Femur (tissue), 1 donor: ENCODE measurements at regions not wholly inside any gene's neighbourhood (a gene's known extent, or its start where the extent isn't known, plus 50 kb on each side); places are given as distances from the start of the nearest gene placed in this dataset.
"Not testable (repeated sequence)": the region's sequence is repeated elsewhere in the genome, so short reads cannot be mapped to it uniquely, and the experiment has no call there.

Experiments used
- DNase-seq: peaks from one replicate; pipeline ENCODE4 v3.0.0-alpha.2; 2017

GRCh38 chr4:55251896-55252295 is 94.1 kb upstream of the SRD5A3 start:
- no peak for DNase-seq

GRCh38 chr4:55253948-55254593 is 92.0 kb upstream of the SRD5A3 start:
- no peak for DNase-seq

GRCh38 chr4:55255179-55255578 is 90.9 kb upstream of the SRD5A3 start:
- no peak for DNase-seq

DNA sequence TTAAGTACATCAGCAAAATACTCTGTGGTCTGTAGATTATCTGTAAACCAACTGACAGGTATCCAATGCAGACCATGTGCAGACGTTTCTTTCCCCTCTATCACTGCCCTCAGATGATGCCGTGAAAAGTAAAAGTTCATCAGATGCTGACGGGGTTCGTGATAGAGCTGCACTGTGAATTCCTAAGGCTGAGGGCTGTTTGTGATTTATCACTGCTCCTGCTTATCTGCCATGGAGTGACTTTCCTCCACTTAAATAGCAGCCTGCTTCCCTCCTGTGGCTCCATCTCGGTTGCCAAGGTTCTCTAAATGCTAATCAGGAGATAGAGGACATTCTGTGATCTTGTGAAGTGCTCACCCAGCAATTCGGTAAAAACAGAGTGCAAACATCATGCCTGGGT is 89.3 kb upstream of the SRD5A3 start:
- DNase-seq = no peak

DNA sequence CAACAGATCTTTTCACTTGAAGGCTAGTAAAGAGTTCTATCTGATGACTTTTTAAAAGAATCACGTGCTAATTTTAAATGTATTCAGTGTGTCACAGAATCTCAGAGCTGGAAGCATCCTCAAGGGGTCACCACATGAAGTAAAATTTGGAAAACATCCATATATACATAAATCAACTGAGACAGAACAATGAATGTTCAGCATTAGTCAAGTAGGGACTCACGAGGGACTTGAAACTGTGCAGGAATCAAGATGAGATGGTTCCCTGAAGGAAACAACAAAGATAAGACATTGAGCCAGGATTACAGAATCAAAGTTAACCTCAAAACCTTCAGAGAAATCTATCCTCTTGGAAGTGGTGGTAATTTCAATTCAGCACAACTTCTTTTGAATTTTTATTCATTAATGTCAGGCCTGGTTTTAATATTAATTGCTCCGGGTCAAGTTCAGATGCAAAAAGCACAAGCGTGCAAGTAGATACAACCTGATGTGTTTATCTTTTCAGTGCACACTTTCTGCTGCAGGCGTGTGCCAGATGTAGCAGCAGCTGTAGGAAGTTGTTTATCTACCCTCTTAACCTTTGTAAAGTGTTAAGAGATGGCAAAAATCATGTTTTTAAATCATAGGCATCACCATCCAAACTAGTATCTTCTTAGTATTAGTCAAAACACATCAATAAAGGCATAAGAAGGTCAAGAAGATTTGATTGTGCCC is 87.7 kb upstream of the SRD5A3 start:
- no peak for DNase-seq

DNA sequence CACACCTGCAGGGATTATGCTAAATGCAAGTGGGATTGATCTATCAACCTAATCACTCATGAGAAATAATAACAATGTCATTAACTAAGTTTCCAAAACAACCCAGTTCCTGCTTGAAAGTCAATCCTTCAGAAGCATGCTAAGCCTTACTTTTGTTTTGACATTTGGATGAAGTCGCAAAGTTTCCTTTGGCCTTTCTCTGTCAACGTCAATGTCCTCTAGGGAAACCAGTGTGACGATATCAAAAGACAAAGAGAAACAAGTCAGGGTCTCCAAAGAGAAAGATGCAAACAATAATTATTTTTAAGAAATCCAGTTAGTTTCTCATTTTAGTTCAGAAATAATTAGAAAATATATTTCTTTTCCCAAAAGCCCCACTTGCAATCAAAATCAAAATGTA is 86.7 kb upstream of the SRD5A3 start:
- no peak for DNase-seq

DNA sequence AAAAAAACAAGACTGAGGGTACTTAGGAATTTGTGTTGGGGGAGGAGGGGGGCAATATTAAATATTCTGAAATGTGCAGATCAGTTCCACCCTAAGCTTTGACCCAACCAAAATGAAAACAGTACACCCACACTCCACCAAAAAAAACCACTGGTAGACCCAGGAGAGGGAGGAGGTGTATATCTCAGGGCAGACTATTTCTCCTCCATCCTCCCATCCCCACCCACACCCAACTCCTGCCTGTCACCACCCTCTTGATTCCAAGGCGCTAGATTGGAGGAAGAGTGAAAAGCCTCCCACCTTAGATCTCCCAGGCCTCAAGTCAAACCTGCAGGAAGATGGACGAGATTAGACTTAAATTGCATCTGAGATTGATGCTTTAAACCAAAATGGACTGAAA is 76.6 kb upstream of the SRD5A3 start:
- DNase-seq = no peak

GRCh38 chr4:55269995-55270394 is 76.0 kb upstream of the SRD5A3 start:
- peak; percentile 32 for DNase-seq

DNA sequence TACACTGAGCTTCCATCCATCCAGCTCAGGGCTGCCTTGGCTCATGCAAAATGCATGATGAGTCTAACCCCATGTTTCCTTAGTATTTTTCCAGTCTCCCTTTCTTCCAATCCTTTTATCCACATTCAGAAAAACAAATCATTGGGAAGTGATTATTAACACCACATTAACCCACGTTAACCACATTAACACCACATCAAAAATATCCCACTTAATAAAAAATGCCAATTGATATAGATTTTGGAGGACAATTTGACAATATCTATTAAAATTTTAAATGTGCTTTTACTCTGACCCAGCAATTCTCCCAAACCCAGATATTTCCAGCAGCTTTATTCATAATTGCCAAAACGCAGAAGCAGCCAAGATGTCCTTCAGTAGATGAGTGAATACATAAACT is 75.6 kb upstream of the SRD5A3 start:
- DNase-seq = no peak

DNA sequence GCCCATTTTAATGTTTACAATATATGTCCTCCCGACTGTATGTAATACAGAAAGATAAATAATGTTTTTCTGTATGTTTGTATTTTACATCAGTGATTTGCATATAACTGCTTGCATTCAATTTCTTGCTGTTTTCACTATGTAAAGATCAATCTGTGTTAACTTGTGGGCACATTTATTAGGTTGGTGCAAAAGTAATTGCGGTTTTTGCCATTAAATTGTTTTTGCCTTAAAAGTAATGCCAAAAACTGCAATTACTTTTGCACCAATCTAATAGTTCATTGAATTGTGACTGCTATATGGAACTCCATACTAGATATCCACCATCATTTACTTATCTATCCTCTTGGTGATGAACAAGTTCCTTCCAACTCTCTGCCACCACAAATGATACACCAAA is 73.9 kb upstream of the SRD5A3 start:
- no peak for DNase-seq

GRCh38 chr4:55272589-55272988 is 73.5 kb upstream of the SRD5A3 start:
- DNase-seq = no peak

- DNase-seq = no peak
These were observed 69.0 kb upstream of the SRD5A3 start for GRCh38 chr4:55277011-55277410.

GRCh38 chr4:55278316-55278715 is 67.7 kb upstream of the SRD5A3 start:
- DNase-seq = no peak

DNA sequence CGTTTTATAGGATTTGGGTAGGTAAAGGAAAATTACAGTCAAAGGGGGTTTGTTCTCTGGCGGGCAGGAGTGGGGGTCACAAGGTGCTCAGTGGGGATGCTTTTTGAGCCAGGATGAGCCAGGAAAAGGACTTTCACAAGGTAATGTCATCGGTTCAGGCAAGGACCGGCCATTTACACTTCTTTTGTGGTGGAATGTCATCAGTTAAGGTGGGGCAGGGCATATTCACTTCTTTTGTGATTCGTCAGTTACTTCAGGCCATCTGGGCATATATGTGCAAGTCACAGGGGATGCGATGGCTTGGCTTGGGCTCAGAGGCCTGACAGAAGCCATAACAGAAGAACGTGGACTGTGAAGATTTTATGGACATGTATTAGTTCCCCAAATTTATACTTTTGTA is 65.6 kb upstream of the SRD5A3 start:
- DNase-seq = not testable (repeated sequence)

GRCh38 chr4:55281118-55281683 is 64.8 kb upstream of the SRD5A3 start:
- not testable (repeated sequence) for DNase-seq

DNA sequence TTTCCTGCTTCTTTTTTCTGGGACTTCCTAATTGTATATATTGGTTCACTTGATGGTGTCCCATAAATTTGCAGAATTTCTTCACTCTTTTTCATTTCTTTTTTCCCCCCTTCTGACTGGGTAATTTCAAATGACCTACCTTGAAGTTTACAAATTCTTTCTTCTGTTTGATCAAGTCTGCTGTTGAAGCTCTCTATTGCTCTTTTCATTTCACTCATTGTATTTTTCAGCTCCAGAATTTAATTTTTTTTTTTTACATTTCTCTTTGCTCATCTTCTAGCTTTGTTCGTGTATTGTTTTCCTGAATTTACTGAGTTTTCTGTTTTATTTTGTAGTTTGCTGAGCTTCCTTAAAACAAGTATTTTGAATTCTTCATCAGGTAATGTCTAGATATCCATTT is 61.7 kb upstream of the SRD5A3 start:
- no peak for DNase-seq

DNA sequence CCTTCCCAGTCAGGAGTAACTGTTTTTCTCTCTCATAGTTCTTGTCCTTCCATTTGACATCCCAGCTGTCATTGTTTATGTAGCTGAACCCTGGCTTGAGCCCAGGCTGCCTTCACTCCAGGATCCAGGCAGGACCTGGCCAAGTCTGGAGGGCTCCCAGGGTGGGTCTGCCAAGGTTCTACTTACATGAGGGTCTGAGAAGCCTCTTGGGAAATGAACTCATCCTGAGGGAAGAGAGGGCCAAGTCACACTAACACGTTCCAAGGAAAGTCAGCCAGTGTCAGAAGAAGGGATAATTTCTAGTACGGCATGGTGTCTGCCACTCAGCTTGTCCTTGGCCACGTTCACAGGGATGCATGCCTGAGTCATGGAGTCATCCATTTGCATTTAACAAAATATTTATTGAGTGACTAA is 54.8 kb upstream of the SRD5A3 start:
- peak; percentile 24 for DNase-seq

GRCh38 chr4:55296096-55296495 is 49.9 kb upstream of the SRD5A3 start:
- no peak for DNase-seq
